Liver (tissue), 3 donors: ENCODE measurements at regions not wholly inside any gene's neighbourhood (a gene's known extent, or its start where the extent isn't known, plus 50 kb on each side); places are given as distances from the start of the nearest gene placed in this dataset.

Source experiments
- ATF3 ChIP-seq: IDR thresholded peaks from 2 replicates; pipeline ENCODE4 v1.6.1; 2016; ENCODE audit warnings: antibody characterized with exemption
- CTCF ChIP-seq: fragments of 150-350 bp; IDR thresholded peaks from 2 replicates; pipeline ENCODE4 v1.5.1; 2017; ENCODE audit warnings: improper control_type of control experiment, low read depth, low read length; ENCODE audit not compliant: missing input control
- EGR1 ChIP-seq, 2 donors: IDR thresholded peaks; 2 replicates each; pipeline ENCODE4 v1.6.1; 2016 to 2018; ENCODE audit warnings: antibody characterized with exemption in 2 of 2, low read depth in 2 of 2
- FOXA1 ChIP-seq: IDR thresholded peaks from 2 replicates; pipeline ENCODE4 v1.6.1; 2016; ENCODE audit warnings: antibody characterized with exemption
- GABPA ChIP-seq, 2 donors: IDR thresholded peaks in 1 of 2; conservative IDR thresholded peaks in 1 of 2; 2 replicates each; pipeline ENCODE4 v1.6.1; 2016; ENCODE audit warnings: antibody characterized with exemption in 2 of 2, mild to moderate bottlenecking in 1 of 2, moderate library complexity in 1 of 2
- JUND ChIP-seq, 2 donors: IDR thresholded peaks; 2 replicates each; pipeline ENCODE4 v1.6.1; 2016; ENCODE audit warnings: antibody characterized with exemption in 2 of 2
- MAX ChIP-seq: IDR thresholded peaks from 2 replicates; pipeline ENCODE4 v1.6.1; 2016; ENCODE audit warnings: antibody characterized with exemption
- RAD21 ChIP-seq, 2 donors: IDR thresholded peaks; 2 replicates each; pipeline ENCODE4 v1.6.1; 2016; ENCODE audit warnings: antibody characterized with exemption in 2 of 2, mild to moderate bottlenecking in 2 of 2
- REST ChIP-seq: IDR thresholded peaks from 2 replicates; pipeline ENCODE4 v1.6.1; 2016; ENCODE audit warnings: antibody characterized with exemption, mild to moderate bottlenecking
- SP1 ChIP-seq: IDR thresholded peaks from 2 replicates; pipeline ENCODE4 v1.6.1; 2018; ENCODE audit warnings: antibody characterized with exemption, mild to moderate bottlenecking
- TAF1 ChIP-seq: conservative IDR thresholded peaks from 2 replicates; pipeline ENCODE4 v1.6.1; 2016; ENCODE audit warnings: antibody characterized with exemption, mild to moderate bottlenecking
- YY1 ChIP-seq: IDR thresholded peaks from 2 replicates; pipeline ENCODE4 v1.6.1; 2016; ENCODE audit warnings: antibody characterized with exemption, mild to moderate bottlenecking
- ZBTB33 ChIP-seq: IDR thresholded peaks from 2 replicates; pipeline ENCODE4 v1.6.1; 2016; ENCODE audit warnings: antibody characterized with exemption
- donor health status: healthy.
- donor health status: healthy.

GRCh38 chr16:63216696-63217423 is 1180.6 kb upstream of the CDH8 start:
- no peak for TF ChIP-seq CTCF
- TF ChIP-seq GABPA (IDR thresholded peaks at IDR 0.05 in 1 of 2, conservative IDR thresholded peaks at IDR 0.05 in 1 of 2), result no peak
- no peak for TF ChIP-seq ZBTB33
- no peak for TF ChIP-seq REST
- TF ChIP-seq ATF3, result no peak
- TF ChIP-seq SP1, result no peak
- TF ChIP-seq RAD21 (IDR thresholded peaks at IDR 0.05), result no peak
- TF ChIP-seq YY1, result no peak
- TF ChIP-seq EGR1 (IDR thresholded peaks at IDR 0.05; ENCODE audit: low read depth in 2 of 2), result no peak
- no peak for TF ChIP-seq TAF1
- TF ChIP-seq JUND (IDR thresholded peaks at IDR 0.05), result no peak
- TF ChIP-seq MAX, result no peak
- TF ChIP-seq FOXA1, result no peak
